Neural cell (in vitro differentiated cells): ENCODE measurements at regions not wholly inside any gene's neighbourhood (a gene's known extent, or its start where the extent isn't known, plus 50 kb on each side); places are given as distances from the start of the nearest gene placed in this dataset.

Experiments
- H2AFZ ChIP-seq: fragments of 200-600, 300-800 bp; sonication (generic), shearing (Covaris generic); 2 replicates; pipeline ENCODE4 v1.6.0; 2014; ENCODE audit warnings: low read depth, mild to moderate bottlenecking, antibody characterized with exemption, low read length, moderate library complexity
- H3F3A ChIP-seq: fragments of 200-600 bp; shearing (Covaris generic); 2 replicates; pipeline ENCODE4 v1.6.1; 2016; ENCODE audit warnings: mild to moderate bottlenecking, moderate library complexity, mixed read lengths, antibody characterized with exemption, low read length; ENCODE audit not compliant: insufficient read depth, poor library complexity, severe bottlenecking
- H3K27ac ChIP-seq: fragments of 200-600, 300-800 bp; sonication (generic), shearing (Covaris generic); 2 replicates; pipeline ENCODE4 v1.5.1; 2014; ENCODE audit warnings: mild to moderate bottlenecking, low read length, moderate library complexity
- H3K27me3 ChIP-seq: fragments of 300-800, 200-600 bp; sonication (generic), shearing (Covaris generic); 2 replicates; pipeline ENCODE4 v1.6.0; 2014; ENCODE audit warnings: mild to moderate bottlenecking, low read depth, low read length, moderate library complexity; ENCODE audit not compliant: insufficient read depth
- H3K36me3 ChIP-seq: fragments of 300-800, 200-600 bp; sonication (generic), shearing (Covaris generic); 2 replicates; pipeline ENCODE4 v1.5.1; 2014; ENCODE audit warnings: mild to moderate bottlenecking, antibody characterized with exemption, low read length, moderate library complexity; ENCODE audit not compliant: insufficient read depth
- H3K4me2 ChIP-seq: fragments of 300-800, 200-600 bp; sonication (generic), shearing (Covaris generic); 2 replicates; pipeline ENCODE4 v1.6.0; 2014; ENCODE audit warnings: mild to moderate bottlenecking, low read length
- H3K4me3 ChIP-seq: fragments of 300-800, 200-600 bp; sonication (generic), shearing (Covaris generic); 2 replicates; pipeline ENCODE4 v1.5.1; 2014; ENCODE audit warnings: mild to moderate bottlenecking, low read length, moderate library complexity
- H3K79me2 ChIP-seq: fragments of 200-600 bp; shearing (Covaris generic); replicated peaks from 2 replicates; pipeline ENCODE4 v1.6.0; 2014; ENCODE audit warnings: mild to moderate bottlenecking, low read length, moderate library complexity; ENCODE audit not compliant: insufficient read depth
- H3K9ac ChIP-seq: fragments of 300-800, 200-600 bp; sonication (generic), shearing (Covaris generic); 2 replicates; pipeline ENCODE4 v1.6.1; 2016; ENCODE audit warnings: mild to moderate bottlenecking, low read length, mixed read lengths
- H3K9me2 ChIP-seq: fragments of 200-600 bp; shearing (Covaris generic); 2 replicates; pipeline ENCODE4 v1.6.1; 2016; ENCODE audit warnings: mild to moderate bottlenecking, low read length, mixed read lengths; ENCODE audit not compliant: insufficient read depth
- H3K9me3 ChIP-seq: fragments of 200-600, 300-800 bp; sonication (generic), shearing (Covaris generic); 2 replicates; pipeline ENCODE4 v1.6.1; 2016; ENCODE audit warnings: mild to moderate bottlenecking, mixed run types, low read length, moderate library complexity, mixed read lengths
- H4K20me1 ChIP-seq: fragments of 200-600 bp; shearing (Covaris generic); 2 replicates; pipeline ENCODE4 v1.6.1; 2016; ENCODE audit warnings: mild to moderate bottlenecking, mixed run types; ENCODE audit not compliant: insufficient read depth
- EP300 ChIP-seq: fragments of 450-650 bp; conservative IDR thresholded peaks from 2 replicates; pipeline ENCODE4 v1.6.1; 2014; ENCODE audit warnings: antibody characterized with exemption, mild to moderate bottlenecking, moderate library complexity; ENCODE audit not compliant: poor library complexity, severe bottlenecking
- EZH2 ChIP-seq: fragments of 200-600, 300-800 bp; shearing (Covaris generic), sonication (generic); IDR thresholded peaks from 2 replicates; pipeline ENCODE4 v1.6.1; 2014; ENCODE audit warnings: antibody characterized with exemption, low read length, borderline replicate concordance, mild to moderate bottlenecking; ENCODE audit not compliant: insufficient read depth, poor library complexity, severe bottlenecking
- MXI1 ChIP-seq: fragments of 450-650 bp; conservative IDR thresholded peaks from 2 replicates; pipeline ENCODE4 v1.6.1; 2014; ENCODE audit warnings: antibody characterized with exemption, mild to moderate bottlenecking; ENCODE audit not compliant: poor library complexity, severe bottlenecking
- POLR2AphosphoS5 ChIP-seq: IDR thresholded peaks from 2 replicates; pipeline ENCODE4 v1.6.1; 2012
- RAD21 ChIP-seq: fragments of 450-650 bp; conservative IDR thresholded peaks from 2 replicates; pipeline ENCODE4 v1.6.1; 2014; ENCODE audit warnings: antibody characterized with exemption, mild to moderate bottlenecking, moderate library complexity
- REST ChIP-seq: IDR thresholded peaks from 2 replicates; pipeline ENCODE4 v1.6.1; 2012; ENCODE audit warnings: borderline replicate concordance
- SMC3 ChIP-seq: fragments of 450-650 bp; conservative IDR thresholded peaks from 2 replicates; pipeline ENCODE4 v1.6.1; 2014; ENCODE audit warnings: antibody characterized with exemption, mild to moderate bottlenecking, moderate library complexity; ENCODE audit not compliant: poor library complexity
- TAF1 ChIP-seq: IDR thresholded peaks from 2 replicates; pipeline ENCODE4 v1.6.1; 2012; ENCODE audit warnings: low read depth
- TF ChIP-seq, protein P1 (sequence below): fragments of 450-650 bp; IDR thresholded peaks from 2 replicates; pipeline ENCODE4 v1.5.1; 2014; ENCODE audit warnings: antibody characterized with exemption, mild to moderate bottlenecking, moderate library complexity; ENCODE audit not compliant: poor library complexity, severe bottlenecking

- Histone ChIP-seq H3K4me3 (no peak overlapping the region), H4K20me1 (no peaks in the 10 kb centered on the region), H3K9me3 (no peaks in the 10 kb centered on the region), H3K4me2 (no peak overlapping the region), H2AFZ (no peak overlapping the region), H3K9me2 (no peaks in the 10 kb centered on the region), H3K27me3 (no peaks in the 10 kb centered on the region), H3K79me2 (no peaks in the 10 kb centered on the region), H3K9ac (no peak overlapping the region), H3K36me3 (no peaks in the 10 kb centered on the region), H3K27ac (no peak overlapping the region), H3F3A (no peaks in the 10 kb centered on the region)
- TF ChIP-seq EP300 = no peak
- TF ChIP-seq EZH2 = no peak
- TF ChIP-seq MXI1 = no peak
- TF ChIP-seq, protein P1, sequence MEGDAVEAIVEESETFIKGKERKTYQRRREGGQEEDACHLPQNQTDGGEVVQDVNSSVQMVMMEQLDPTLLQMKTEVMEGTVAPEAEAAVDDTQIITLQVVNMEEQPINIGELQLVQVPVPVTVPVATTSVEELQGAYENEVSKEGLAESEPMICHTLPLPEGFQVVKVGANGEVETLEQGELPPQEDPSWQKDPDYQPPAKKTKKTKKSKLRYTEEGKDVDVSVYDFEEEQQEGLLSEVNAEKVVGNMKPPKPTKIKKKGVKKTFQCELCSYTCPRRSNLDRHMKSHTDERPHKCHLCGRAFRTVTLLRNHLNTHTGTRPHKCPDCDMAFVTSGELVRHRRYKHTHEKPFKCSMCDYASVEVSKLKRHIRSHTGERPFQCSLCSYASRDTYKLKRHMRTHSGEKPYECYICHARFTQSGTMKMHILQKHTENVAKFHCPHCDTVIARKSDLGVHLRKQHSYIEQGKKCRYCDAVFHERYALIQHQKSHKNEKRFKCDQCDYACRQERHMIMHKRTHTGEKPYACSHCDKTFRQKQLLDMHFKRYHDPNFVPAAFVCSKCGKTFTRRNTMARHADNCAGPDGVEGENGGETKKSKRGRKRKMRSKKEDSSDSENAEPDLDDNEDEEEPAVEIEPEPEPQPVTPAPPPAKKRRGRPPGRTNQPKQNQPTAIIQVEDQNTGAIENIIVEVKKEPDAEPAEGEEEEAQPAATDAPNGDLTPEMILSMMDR = no peak
- TF ChIP-seq TAF1 = no peak
- TF ChIP-seq POLR2AphosphoS5 = no peak
- TF ChIP-seq RAD21 = no peak
- TF ChIP-seq REST = no peak
- TF ChIP-seq SMC3 = no peak
Observed at GRCh38 chr14:30431552-30431951, 127.4 kb upstream of the G2E3 start.

GRCh38 chr14:30440961-30441360 is 118.0 kb upstream of the G2E3 start:
- Histone ChIP-seq H4K20me1 (no peaks in the 10 kb centered on the region), H3K9me3 (no peaks in the 10 kb centered on the region), H3F3A (peaks cover 3% of the 10 kb centered on the region), H2AFZ (no peak overlapping the region), H3K9me2 (no peaks in the 10 kb centered on the region), H3K4me3 (no peak overlapping the region), H3K4me2 (no peak overlapping the region), H3K27ac (no peak overlapping the region), H3K27me3 (no peaks in the 10 kb centered on the region), H3K36me3 (no peaks in the 10 kb centered on the region), H3K79me2 (peaks cover 21% of the 10 kb centered on the region), H3K9ac (no peak overlapping the region)
- TF ChIP-seq POLR2AphosphoS5 (no peak), EP300 (no peak), SMC3 (no peak), REST (no peak), MXI1 (no peak), RAD21 (no peak), TAF1 (no peak), EZH2 (no peak)
- TF ChIP-seq, protein P1 = no peak
